K562 (cell line): ENCODE measurements at regions not wholly inside any gene's neighbourhood (a gene's known extent, or its start where the extent isn't known, plus 50 kb on each side); places are given as distances from the start of the nearest gene placed in this dataset.

Experiments
- ATAC-seq: fragments of 200-7000 bp; cut with Tn5 transposase; 3 replicates; pipeline ENCODE4 v1.9.1; 2020; ENCODE audit warnings: moderate library complexity
- BruUV-seq: library from RNA; stranded (reverse); fragments of 400-500 nt; replicated peaks from 2 replicates; lab custom pipeline; 2021; lab: Mats Ljungman, UMichigan
- CTCF ChIA-PET: fragments of 300-600 bp; formaldehyde crosslinking; extraction: SDS; loops from one replicate; lab custom pipeline; 2021; ENCODE audit warnings: low intra/inter-chr PET ratio; lab: Yijun Ruan, JAX
- POLR2A ChIA-PET: fragments of 300-600, 350-650 bp; sonication (Branson Sonifier 250); formaldehyde crosslinking; extraction: SDS; loops from one replicate; lab custom pipeline; 2021; ENCODE audit warnings: antibody characterized with exemption, inconsistent platforms; lab: Yijun Ruan, JAX
- DNase-seq, 4 experiments: peaks; one replicate each; pipeline versions ENCODE4 v3.0.0 to v3.0.0-alpha.2; 2011 to 2018; ENCODE audit warnings: low spot score in 3 of 4, mixed read lengths in 3 of 4; ENCODE audit errors: extremely low read depth in 1 of 4
- FAIRE-seq: peaks from 2 replicates; lab custom pipeline; 2011; peaks lifted over from hg19 to GRCh38; lab: Jason Lieb, UNC
- H2AFZ ChIP-seq: 2 replicates; pipeline ENCODE4 v1.6.0; 2011; ENCODE audit warnings: low read depth, low read length, control low read depth, inconsistent platforms
- H3K27ac ChIP-seq: fragments of 200-600 bp; 3 replicates; pipeline ENCODE4 v1.8.0; 2011; ENCODE audit warnings: low read depth, mild to moderate bottlenecking, control low read depth, inconsistent platforms, low read length, moderate library complexity, mixed read lengths; ENCODE audit errors: extremely low read depth
- H3K27me3 ChIP-seq, 2 experiments: fragments of 300-600 bp in 1 of 2; 2 replicates in 1 of 2; 3 replicates in 1 of 2; pipeline versions ENCODE4 v1.6.0 to v1.8.0; 2011; ENCODE audit warnings: inconsistent platforms in 2 of 2, low read length in 2 of 2, mild to moderate bottlenecking in 1 of 2, mixed read lengths in 1 of 2, moderate library complexity in 1 of 2; ENCODE audit not compliant: control insufficient read depth in 2 of 2, insufficient read depth in 2 of 2
- H3K36me3 ChIP-seq: fragments of 300-600 bp; 3 replicates; pipeline ENCODE4 v1.8.0; 2011; ENCODE audit warnings: mild to moderate bottlenecking, low read length, inconsistent platforms; ENCODE audit not compliant: control insufficient read depth, insufficient read depth
- H3K4me1 ChIP-seq, 2 experiments: fragments of 200-600 bp in 1 of 2; replicated peaks in 1 of 2; 2 replicates in 1 of 2; 3 replicates in 1 of 2; pipeline versions ENCODE4 v1.5.1 to v1.8.0; 2011; ENCODE audit warnings: inconsistent platforms in 2 of 2, low read length in 2 of 2, mild to moderate bottlenecking in 1 of 2, mixed read lengths in 1 of 2, moderate library complexity in 1 of 2; ENCODE audit not compliant: control insufficient read depth in 2 of 2, insufficient read depth in 2 of 2
- H3K4me2 ChIP-seq: 2 replicates; pipeline ENCODE4 v1.6.1; 2011; ENCODE audit warnings: low read length, control low read depth, inconsistent platforms, mixed read lengths; ENCODE audit not compliant: insufficient read depth
- H3K4me3 ChIP-seq: fragments of 200-600 bp; sonication (generic), shearing (Covaris generic); 2 replicates; pipeline ENCODE4 v1.5.1; 2016; ENCODE audit warnings: control low read depth, inconsistent platforms
- H3K79me2 ChIP-seq: fragments of 200-600 bp; 3 replicates; pipeline ENCODE4 v1.8.0; 2011; ENCODE audit warnings: low read length, inconsistent platforms; ENCODE audit not compliant: control insufficient read depth, insufficient read depth
- H3K9ac ChIP-seq, 2 experiments: 2 replicates each; pipeline versions ENCODE4 v1.6.0 to v1.6.1; 2011; ENCODE audit warnings: low read depth in 2 of 2, low read length in 2 of 2, control low read depth in 1 of 2, inconsistent platforms in 1 of 2, mild to moderate bottlenecking in 1 of 2, mixed read lengths in 1 of 2; ENCODE audit not compliant: insufficient read depth in 1 of 2
- H3K9me1 ChIP-seq: one replicate; pipeline ENCODE4 v1.6.0; 2011; ENCODE audit warnings: inconsistent platforms, mild to moderate bottlenecking, low read length, moderate library complexity; ENCODE audit not compliant: control insufficient read depth, insufficient read depth
- H3K9me3 ChIP-seq: replicated peaks from 2 replicates; pipeline ENCODE4 v1.5.1; 2011; ENCODE audit warnings: low read depth, low read length, inconsistent platforms; ENCODE audit not compliant: control insufficient read depth, insufficient read depth
- H4K20me1 ChIP-seq: replicated peaks from 2 replicates; pipeline ENCODE4 v1.6.1; 2011; ENCODE audit warnings: low read length, inconsistent platforms, mixed read lengths; ENCODE audit not compliant: control insufficient read depth, insufficient read depth
- GTF2A2 ChIP-seq: IDR thresholded peaks from 2 replicates; pipeline ENCODE4 v1.6.1; 2016; ENCODE audit warnings: mild to moderate bottlenecking, missing genetic modification characterization, missing compliant biosample characterization
- HES1 ChIP-seq: fragments of 450-650 bp; IDR thresholded peaks from 2 replicates; pipeline ENCODE4 v1.6.1; 2016; ENCODE audit warnings: low read depth, mild to moderate bottlenecking, moderate library complexity
- LEF1 ChIP-seq: fragments of 450-650 bp; IDR thresholded peaks from 2 replicates; pipeline ENCODE4 v1.6.1; 2016; ENCODE audit warnings: mild to moderate bottlenecking
- MTA2 ChIP-seq: fragments of 450-650 bp; IDR thresholded peaks from 2 replicates; pipeline ENCODE4 v1.6.1; 2016; ENCODE audit warnings: low read depth
- PATZ1 ChIP-seq: fragments of 250-450 bp; sonication (Bioruptor Pico); IDR thresholded peaks from 2 replicates; pipeline ENCODE4 v1.5.0; 2020; ENCODE audit warnings: mild to moderate bottlenecking, borderline replicate concordance
- PPARD ChIP-seq: fragments of 250-450 bp; sonication (Bioruptor Pico); IDR thresholded peaks from 2 replicates; pipeline ENCODE4 v1.8.0; 2022; ENCODE audit warnings: inconsistent platforms, mild to moderate bottlenecking, moderate library complexity
- REST ChIP-seq, 2 experiments: fragments of 450-650 bp; formaldehyde crosslinking in 1 of 2; IDR thresholded peaks; 2 replicates each; pipeline versions ENCODE4 v1.4.0 to v1.6.1; 2014 to 2020; ENCODE audit warnings: mild to moderate bottlenecking in 2 of 2, borderline replicate concordance in 1 of 2, low read depth in 1 of 2
- RNF2 ChIP-seq: sonication (generic); IDR thresholded peaks from 2 replicates; pipeline ENCODE4 v1.6.1; 2016
- USF2 ChIP-seq: sonication (generic); formaldehyde crosslinking; IDR thresholded peaks from 2 replicates; pipeline ENCODE4 v1.5.0; 2020; ENCODE audit warnings: missing genetic modification reagents
- ZNF224 ChIP-seq: sonication (generic); formaldehyde crosslinking; IDR thresholded peaks from 2 replicates; pipeline ENCODE4 v1.8.0; 2022; ENCODE audit warnings: mild to moderate bottlenecking, missing genetic modification reagents
- ZNF408 ChIP-seq: fragments of 250-450 bp; sonication (Bioruptor Pico); IDR thresholded peaks from 2 replicates; pipeline ENCODE4 v1.4.0; 2020; ENCODE audit warnings: low read depth, mild to moderate bottlenecking, moderate library complexity
- WGBS: fragments of 100-300 bp; shearing (Covaris generic); methylation state at CpG from one replicate; pipeline ENCODE4 v1.1.6; 2016; ENCODE audit warnings: low coverage, mixed read lengths; ENCODE audit not compliant: insufficient coverage; ENCODE audit errors: missing lambda C conversion rate; 5-methylcytosine and 5-hydroxymethylcytosine counted together
- in situ Hi-C: fragments of 300-500 bp; cut with MboI; formaldehyde crosslinking; loops from 4 replicates; pipeline ENCODE4 v1.15.0; 2018; ENCODE audit warnings: inconsistent platforms, mixed read lengths
- intact Hi-C: fragments of 100-400 bp; cut with micrococcal nuclease; formaldehyde crosslinking; loops from 2 replicates; pipeline ENCODE4 v1.14.2; 2022

GRCh38 chr6:80679992-80680391 lies 573.5 kb downstream of the BCKDHB start (continued):
- TF ChIP-seq LEF1 (no peak), GTF2A2 (tag) (no peak), ZNF224 (no peak), PATZ1 (CRISPR knock-in tag) (no peak), RNF2 (no peak), USF2 (CRISPR knock-in tag) (no peak)

- no peak overlapping the region for H3K27ac ChIP-seq
- H3K9me3 ChIP-seq: 0 out of 2 replicates have a peak, but pooled peaks cover 2% of the 10 kb centered on the region
- DNase-seq (no peak), FAIRE-seq (no peak), ATAC-seq (no peak)
- POLR2A ChIA-PET: no interaction called here
- no peak overlapping the region for H3K4me2 ChIP-seq
- BruUV-seq: no TSS peak
- H3K9ac ChIP-seq: no peak overlapping the region
- in situ Hi-C loops (no loop called here), intact Hi-C loops (no loop called here)
- H3K9me1 ChIP-seq: no peaks in the 10 kb centered on the region
- H2AFZ ChIP-seq: no peak overlapping the region
- H3K4me3 ChIP-seq: no peak overlapping the region
- no peaks in the 10 kb centered on the region for H3K27me3 ChIP-seq
- CTCF ChIA-PET: no interaction called here
- no peaks in the 10 kb centered on the region for H3K36me3 ChIP-seq
- H3K79me2 ChIP-seq: no peaks in the 10 kb centered on the region
- no peaks in the 10 kb centered on the region for H3K4me1 ChIP-seq
- 0% methylated on average over 3 of the region's 3 CpGs for WGBS
- no peaks in the 10 kb centered on the region for H4K20me1 ChIP-seq
- no peak for TF ChIP-seq REST (IDR thresholded peaks at IDR 0.05; ENCODE audit: borderline replicate concordance)
- no peak for TF ChIP-seq REST (CRISPR knock-in tag; IDR thresholded peaks at IDR 0.05; ENCODE audit: low read depth)
- TF ChIP-seq MTA2: no peak
- no peak for TF ChIP-seq ZNF408 (CRISPR knock-in tag)
- TF ChIP-seq HES1: no peak
- TF ChIP-seq PPARD: no peak
Observed at GRCh38 chr6:80676386-80676785, 569.9 kb downstream of the BCKDHB start.
